ENCODE measurements at regions not wholly inside any gene's neighbourhood (a gene's known extent, or its start where the extent isn't known, plus 50 kb on each side); places are given as distances from the start of the nearest gene placed in this dataset.

- TF ChIP-seq POLR2AphosphoS5 (IDR thresholded peaks at IDR 0.05; ENCODE audit: low read depth) = no peak
- TF ChIP-seq, protein P1, sequence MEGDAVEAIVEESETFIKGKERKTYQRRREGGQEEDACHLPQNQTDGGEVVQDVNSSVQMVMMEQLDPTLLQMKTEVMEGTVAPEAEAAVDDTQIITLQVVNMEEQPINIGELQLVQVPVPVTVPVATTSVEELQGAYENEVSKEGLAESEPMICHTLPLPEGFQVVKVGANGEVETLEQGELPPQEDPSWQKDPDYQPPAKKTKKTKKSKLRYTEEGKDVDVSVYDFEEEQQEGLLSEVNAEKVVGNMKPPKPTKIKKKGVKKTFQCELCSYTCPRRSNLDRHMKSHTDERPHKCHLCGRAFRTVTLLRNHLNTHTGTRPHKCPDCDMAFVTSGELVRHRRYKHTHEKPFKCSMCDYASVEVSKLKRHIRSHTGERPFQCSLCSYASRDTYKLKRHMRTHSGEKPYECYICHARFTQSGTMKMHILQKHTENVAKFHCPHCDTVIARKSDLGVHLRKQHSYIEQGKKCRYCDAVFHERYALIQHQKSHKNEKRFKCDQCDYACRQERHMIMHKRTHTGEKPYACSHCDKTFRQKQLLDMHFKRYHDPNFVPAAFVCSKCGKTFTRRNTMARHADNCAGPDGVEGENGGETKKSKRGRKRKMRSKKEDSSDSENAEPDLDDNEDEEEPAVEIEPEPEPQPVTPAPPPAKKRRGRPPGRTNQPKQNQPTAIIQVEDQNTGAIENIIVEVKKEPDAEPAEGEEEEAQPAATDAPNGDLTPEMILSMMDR (IDR thresholded peaks at IDR 0.05; ENCODE audit: insufficient read depth, low read length) = no peak
- TF ChIP-seq, protein P2, sequence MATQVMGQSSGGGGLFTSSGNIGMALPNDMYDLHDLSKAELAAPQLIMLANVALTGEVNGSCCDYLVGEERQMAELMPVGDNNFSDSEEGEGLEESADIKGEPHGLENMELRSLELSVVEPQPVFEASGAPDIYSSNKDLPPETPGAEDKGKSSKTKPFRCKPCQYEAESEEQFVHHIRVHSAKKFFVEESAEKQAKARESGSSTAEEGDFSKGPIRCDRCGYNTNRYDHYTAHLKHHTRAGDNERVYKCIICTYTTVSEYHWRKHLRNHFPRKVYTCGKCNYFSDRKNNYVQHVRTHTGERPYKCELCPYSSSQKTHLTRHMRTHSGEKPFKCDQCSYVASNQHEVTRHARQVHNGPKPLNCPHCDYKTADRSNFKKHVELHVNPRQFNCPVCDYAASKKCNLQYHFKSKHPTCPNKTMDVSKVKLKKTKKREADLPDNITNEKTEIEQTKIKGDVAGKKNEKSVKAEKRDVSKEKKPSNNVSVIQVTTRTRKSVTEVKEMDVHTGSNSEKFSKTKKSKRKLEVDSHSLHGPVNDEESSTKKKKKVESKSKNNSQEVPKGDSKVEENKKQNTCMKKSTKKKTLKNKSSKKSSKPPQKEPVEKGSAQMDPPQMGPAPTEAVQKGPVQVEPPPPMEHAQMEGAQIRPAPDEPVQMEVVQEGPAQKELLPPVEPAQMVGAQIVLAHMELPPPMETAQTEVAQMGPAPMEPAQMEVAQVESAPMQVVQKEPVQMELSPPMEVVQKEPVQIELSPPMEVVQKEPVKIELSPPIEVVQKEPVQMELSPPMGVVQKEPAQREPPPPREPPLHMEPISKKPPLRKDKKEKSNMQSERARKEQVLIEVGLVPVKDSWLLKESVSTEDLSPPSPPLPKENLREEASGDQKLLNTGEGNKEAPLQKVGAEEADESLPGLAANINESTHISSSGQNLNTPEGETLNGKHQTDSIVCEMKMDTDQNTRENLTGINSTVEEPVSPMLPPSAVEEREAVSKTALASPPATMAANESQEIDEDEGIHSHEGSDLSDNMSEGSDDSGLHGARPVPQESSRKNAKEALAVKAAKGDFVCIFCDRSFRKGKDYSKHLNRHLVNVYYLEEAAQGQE (IDR thresholded peaks at IDR 0.05; ENCODE audit: insufficient replicate concordance, low read depth) = no peak
- no peak for TF ChIP-seq SPI1 (IDR thresholded peaks at IDR 0.05; ENCODE audit: borderline replicate concordance, low read depth)
- no peak for TF ChIP-seq GABPA (IDR thresholded peaks at IDR 0.05; ENCODE audit: low read depth)
- Histone ChIP-seq H3K27ac (replicated peaks) (no peak overlapping the region), H3K4me3 (replicated peaks; ENCODE audit: insufficient read depth, low read length) (no peak overlapping the region), H3K27me3 (ENCODE audit: insufficient read depth, poor library complexity, severe bottlenecking) (no peaks in the 10 kb centered on the region)
- no peak for DNase-seq (ENCODE audit: low read depth in 1 of 2, low spot score in 1 of 2)
Observed at GRCh38 chr2:48209214-48209885, 105.1 kb upstream of the FOXN2 start.

- TF ChIP-seq, protein P2 (IDR thresholded peaks at IDR 0.05; ENCODE audit: insufficient replicate concordance, low read depth) = no peak
- TF ChIP-seq GABPA (IDR thresholded peaks at IDR 0.05; ENCODE audit: low read depth) (no peak), SPI1 (IDR thresholded peaks at IDR 0.05; ENCODE audit: borderline replicate concordance, low read depth) (no peak), POLR2AphosphoS5 (IDR thresholded peaks at IDR 0.05; ENCODE audit: low read depth) (no peak)
- TF ChIP-seq, protein P1 (IDR thresholded peaks at IDR 0.05; ENCODE audit: insufficient read depth, low read length) = no peak
Observed at GRCh38 chr2:48210189-48210588, 104.3 kb upstream of the FOXN2 start.

GRCh38 chr2:48213646-48214045 lies 100.8 kb upstream of the FOXN2 start:
- no peak for DNase-seq (ENCODE audit: low read depth in 1 of 2, low spot score in 1 of 2)
- no peak overlapping the region for H3K27ac ChIP-seq (replicated peaks)
- no peaks in the 10 kb centered on the region for H3K27me3 ChIP-seq (ENCODE audit: insufficient read depth, poor library complexity, severe bottlenecking)
- TF ChIP-seq SPI1 (IDR thresholded peaks at IDR 0.05; ENCODE audit: borderline replicate concordance, low read depth) = no peak
- no peak for TF ChIP-seq GABPA (IDR thresholded peaks at IDR 0.05; ENCODE audit: low read depth)
- TF ChIP-seq POLR2AphosphoS5 (IDR thresholded peaks at IDR 0.05; ENCODE audit: low read depth) = no peak
- TF ChIP-seq, protein P2 (IDR thresholded peaks at IDR 0.05; ENCODE audit: insufficient replicate concordance, low read depth) = no peak
- TF ChIP-seq, protein P1 (IDR thresholded peaks at IDR 0.05; ENCODE audit: insufficient read depth, low read length) = no peak
- no peak overlapping the region for H3K4me3 ChIP-seq (replicated peaks; ENCODE audit: insufficient read depth, low read length)

More at GRCh38 chr2:48210189-48210588, 104.3 kb upstream of the FOXN2 start:
- H3K27ac ChIP-seq (replicated peaks) = no peak overlapping the region
- no peaks in the 10 kb centered on the region for H3K27me3 ChIP-seq (ENCODE audit: insufficient read depth, poor library complexity, severe bottlenecking)
- no peak overlapping the region for H3K4me3 ChIP-seq (replicated peaks; ENCODE audit: insufficient read depth, low read length)
- no peak for DNase-seq (ENCODE audit: low read depth in 1 of 2, low spot score in 1 of 2)
